Tibial nerve (tissue), 4 donors: ENCODE measurements at regions not wholly inside any gene's neighbourhood (a gene's known extent, or its start where the extent isn't known, plus 50 kb on each side); places are given as distances from the start of the nearest gene placed in this dataset.

Experiments
- EP300 ChIP-seq, 2 donors: sonication (generic); formaldehyde crosslinking; IDR thresholded peaks; one replicate each; pipeline ENCODE4 v1.6.1; 2017; ENCODE audit warnings: antibody characterized with exemption in 2 of 2, mild to moderate bottlenecking in 1 of 2
- POLR2A ChIP-seq, 2 donors: fragments of 450-650 bp; IDR thresholded peaks; one replicate each; pipeline ENCODE4 v1.6.1; 2017; ENCODE audit warnings: antibody characterized with exemption in 2 of 2, mild to moderate bottlenecking in 2 of 2, moderate library complexity in 2 of 2
- TF ChIP-seq, protein P1 (sequence below), 5 experiments: fragments of 200-600 bp in 3 of 5; fragments of 450-650 bp in 2 of 5; sonication (generic) in 3 of 5; IDR thresholded peaks; one replicate each; pipeline ENCODE4 v1.5.1; 2016 to 2019; ENCODE audit warnings: antibody characterized with exemption in 5 of 5, mild to moderate bottlenecking in 3 of 5, moderate library complexity in 2 of 5

GRCh38 chr5:111587728-111588127 is 75.4 kb upstream of the STARD4 start:
- TF ChIP-seq, protein P1, sequence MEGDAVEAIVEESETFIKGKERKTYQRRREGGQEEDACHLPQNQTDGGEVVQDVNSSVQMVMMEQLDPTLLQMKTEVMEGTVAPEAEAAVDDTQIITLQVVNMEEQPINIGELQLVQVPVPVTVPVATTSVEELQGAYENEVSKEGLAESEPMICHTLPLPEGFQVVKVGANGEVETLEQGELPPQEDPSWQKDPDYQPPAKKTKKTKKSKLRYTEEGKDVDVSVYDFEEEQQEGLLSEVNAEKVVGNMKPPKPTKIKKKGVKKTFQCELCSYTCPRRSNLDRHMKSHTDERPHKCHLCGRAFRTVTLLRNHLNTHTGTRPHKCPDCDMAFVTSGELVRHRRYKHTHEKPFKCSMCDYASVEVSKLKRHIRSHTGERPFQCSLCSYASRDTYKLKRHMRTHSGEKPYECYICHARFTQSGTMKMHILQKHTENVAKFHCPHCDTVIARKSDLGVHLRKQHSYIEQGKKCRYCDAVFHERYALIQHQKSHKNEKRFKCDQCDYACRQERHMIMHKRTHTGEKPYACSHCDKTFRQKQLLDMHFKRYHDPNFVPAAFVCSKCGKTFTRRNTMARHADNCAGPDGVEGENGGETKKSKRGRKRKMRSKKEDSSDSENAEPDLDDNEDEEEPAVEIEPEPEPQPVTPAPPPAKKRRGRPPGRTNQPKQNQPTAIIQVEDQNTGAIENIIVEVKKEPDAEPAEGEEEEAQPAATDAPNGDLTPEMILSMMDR (IDR thresholded peaks at IDR 0.05): no peak
- TF ChIP-seq POLR2A (IDR thresholded peaks at IDR 0.05): no peak
- TF ChIP-seq EP300 (IDR thresholded peaks at IDR 0.05): no peak
